Neuronal stem cell (in vitro differentiated cells): ENCODE measurements at regions not wholly inside any gene's neighbourhood (a gene's known extent, or its start where the extent isn't known, plus 50 kb on each side); places are given as distances from the start of the nearest gene placed in this dataset.

ENCODE experiments used
- DNase-seq: peaks from one replicate; pipeline ENCODE4 v3.0.0-alpha.2; 2013; ENCODE audit warnings: low spot score
- H2AFZ ChIP-seq: one replicate; pipeline ENCODE4 v1.6.1; 2013; ENCODE audit warnings: mild to moderate bottlenecking, low read length, inconsistent platforms
- H2AK5ac ChIP-seq: 2 replicates; pipeline ENCODE4 v1.6.1; 2013; ENCODE audit warnings: low read depth, mild to moderate bottlenecking, inconsistent platforms, low read length, moderate library complexity, mixed read lengths
- H2BK120ac ChIP-seq: 2 replicates; pipeline ENCODE4 v1.6.1; 2013; ENCODE audit warnings: low read depth, mild to moderate bottlenecking, inconsistent platforms, low read length, moderate library complexity, mixed read lengths
- H2BK12ac ChIP-seq: one replicate; pipeline ENCODE4 v1.6.1; 2013; ENCODE audit warnings: low read length, inconsistent platforms
- H2BK15ac ChIP-seq: 2 replicates; pipeline ENCODE4 v1.6.1; 2013; ENCODE audit warnings: mild to moderate bottlenecking, low read length, inconsistent platforms, mixed read lengths
- H2BK5ac ChIP-seq: one replicate; pipeline ENCODE4 v1.6.1; 2013; ENCODE audit warnings: inconsistent platforms, mild to moderate bottlenecking, low read length, moderate library complexity
- H3K14ac ChIP-seq: one replicate; pipeline ENCODE4 v1.6.1; 2013; ENCODE audit warnings: low read length, inconsistent platforms
- H3K18ac ChIP-seq: 2 replicates; pipeline ENCODE4 v1.6.1; 2013; ENCODE audit warnings: low read length, inconsistent platforms
- H3K23ac ChIP-seq: 2 replicates; pipeline ENCODE4 v1.6.1; 2013; ENCODE audit warnings: low read depth, mild to moderate bottlenecking, mixed read lengths, low read length, inconsistent platforms; ENCODE audit not compliant: poor library complexity
- H3K27ac ChIP-seq: replicated peaks from 3 replicates; pipeline ENCODE4 v1.5.1; 2013; ENCODE audit warnings: low read length, inconsistent platforms
- H3K27me3 ChIP-seq, 3 experiments: 2 replicates each; pipeline ENCODE4 v1.6.1; 2013; ENCODE audit warnings: low read length in 3 of 3, mild to moderate bottlenecking in 2 of 3, inconsistent platforms in 1 of 3, low read depth in 1 of 3, mixed read lengths in 1 of 3, moderate library complexity in 1 of 3; ENCODE audit not compliant: control insufficient read depth in 3 of 3, insufficient read depth in 3 of 3
- H3K36me3 ChIP-seq, 2 donors: replicated peaks in 1 of 2; 2 replicates each; pipeline ENCODE4 v1.6.1; 2013; ENCODE audit warnings: low read length in 2 of 2; ENCODE audit not compliant: control insufficient read depth in 2 of 2, insufficient read depth in 2 of 2
- H3K4ac ChIP-seq: 2 replicates; pipeline ENCODE4 v1.6.1; 2013; ENCODE audit warnings: inconsistent platforms, mild to moderate bottlenecking, low read length, moderate library complexity
- H3K4me1 ChIP-seq, 2 donors: 1 replicate in 1 of 2; 2 replicates in 1 of 2; pipeline ENCODE4 v1.6.1; 2013; ENCODE audit warnings: low read length in 2 of 2, low read depth in 1 of 2; ENCODE audit not compliant: control insufficient read depth in 2 of 2, insufficient read depth in 1 of 2
- H3K4me2 ChIP-seq: one replicate; pipeline ENCODE4 v1.6.1; 2013; ENCODE audit warnings: mild to moderate bottlenecking, low read length, inconsistent platforms; ENCODE audit not compliant: insufficient read depth, poor library complexity, severe bottlenecking
- H3K4me3 ChIP-seq, 2 donors: 2 replicates each; pipeline ENCODE4 v1.5.1; 2013; ENCODE audit warnings: low read length in 2 of 2, mild to moderate bottlenecking in 2 of 2, inconsistent platforms in 1 of 2, moderate library complexity in 1 of 2
- H3K79me1 ChIP-seq: one replicate; pipeline ENCODE4 v1.6.1; 2013; ENCODE audit warnings: low read depth, mild to moderate bottlenecking, inconsistent platforms, low read length, moderate library complexity
- H3K9ac ChIP-seq: one replicate; pipeline ENCODE4 v1.6.1; 2013; ENCODE audit warnings: mild to moderate bottlenecking, low read depth, low read length, inconsistent platforms; ENCODE audit not compliant: poor library complexity
- H3K9me3 ChIP-seq, 2 donors: replicated peaks in 1 of 2; 2 replicates each; pipeline versions ENCODE3 to v1.6.1; 2013; ENCODE audit warnings: low read length in 2 of 2, mild to moderate bottlenecking in 2 of 2, inconsistent platforms in 1 of 2, low read depth in 1 of 2, mixed read lengths in 1 of 2, moderate library complexity in 1 of 2; ENCODE audit not compliant: control insufficient read depth in 2 of 2, insufficient read depth in 1 of 2
- H4K8ac ChIP-seq: one replicate; pipeline ENCODE4 v1.6.1; 2013; ENCODE audit warnings: low read depth, mild to moderate bottlenecking, inconsistent platforms, low read length, moderate library complexity
- H4K91ac ChIP-seq: one replicate; pipeline ENCODE4 v1.6.1; 2013; ENCODE audit warnings: low read length, low read depth, mild to moderate bottlenecking, inconsistent platforms; ENCODE audit not compliant: poor library complexity
- WGBS, 2 donors: extraction: QIAGEN DNeasy Blood & Tissue Kit; methylation state at CpG; one replicate each; pipeline ENCODE4 v1.1.7; 2013; ENCODE audit warnings: missing lambda C conversion rate in 2 of 2, mixed read lengths in 1 of 2; ENCODE audit not compliant: insufficient read length in 2 of 2, insufficient replicate concordance in 1 of 2; ENCODE audit errors: extremely low coverage in 2 of 2; 5-methylcytosine and 5-hydroxymethylcytosine counted together

DNA sequence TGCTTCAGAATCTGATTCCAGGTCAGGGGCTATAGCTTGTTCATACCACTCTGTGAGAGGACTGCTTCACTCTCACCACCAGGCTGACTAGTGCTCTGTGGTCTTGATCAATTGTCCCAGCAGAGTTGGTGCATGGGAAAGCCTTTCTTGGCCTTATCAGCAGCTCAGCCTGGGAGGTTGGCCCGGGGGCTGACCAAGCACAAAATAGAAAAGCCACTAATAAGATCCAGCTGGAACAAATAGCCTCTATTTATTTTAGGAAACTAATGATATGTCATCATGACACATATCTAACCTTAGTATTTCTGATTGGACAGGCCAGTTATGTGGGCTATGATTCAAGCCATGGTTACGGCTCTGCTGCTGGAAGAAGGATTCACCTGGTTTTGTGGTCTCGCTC is 134.2 kb downstream of the GDAP2 start:
- H3K4ac ChIP-seq, result no peak overlapping the region
- H2BK12ac ChIP-seq, result no peak overlapping the region
- no peaks in the 10 kb centered on the region for H3K4me1 ChIP-seq
- H2BK5ac ChIP-seq, result no peak overlapping the region
- H4K8ac ChIP-seq, result no peak overlapping the region
- no peaks in the 10 kb centered on the region for H3K9me3 ChIP-seq
- H2BK120ac ChIP-seq, result no peak overlapping the region
- H3K79me1 ChIP-seq, result no peaks in the 10 kb centered on the region
- no peak overlapping the region for H4K91ac ChIP-seq
- DNase-seq, result no peak
- no peaks in the 10 kb centered on the region for H3K36me3 ChIP-seq
- H2AFZ ChIP-seq, result no peak overlapping the region
- no peak overlapping the region for H3K18ac ChIP-seq
- WGBS, 2 donors, result no CpG with 5 or more reads among the region's 3 CpGs
- no peak overlapping the region for H3K23ac ChIP-seq
- H3K4me3 ChIP-seq, result no peak overlapping the region
- H3K9ac ChIP-seq, result no peak overlapping the region
- H3K27me3 ChIP-seq, result no peaks in the 10 kb centered on the region
- H3K14ac ChIP-seq, result no peak overlapping the region
- no peak overlapping the region for H3K4me2 ChIP-seq
- H2BK15ac ChIP-seq, result no peak overlapping the region
- no peak overlapping the region for H2AK5ac ChIP-seq
- no peak overlapping the region for H3K27ac ChIP-seq

GRCh38 chr1:117795792-117796191 is 133.6 kb downstream of the GDAP2 start:
- H3K27ac ChIP-seq, result no peak overlapping the region
- H3K4me3 ChIP-seq, result no peak overlapping the region
- H3K79me1 ChIP-seq, result no peaks in the 10 kb centered on the region
- no peak for DNase-seq
- no CpG with 5 or more reads among the region's 5 CpGs for WGBS, 2 donors
- H3K9ac ChIP-seq, result no peak overlapping the region
- H2BK5ac ChIP-seq, result no peak overlapping the region
- H3K4me2 ChIP-seq, result no peak overlapping the region
- H3K23ac ChIP-seq, result no peak overlapping the region
- H3K18ac ChIP-seq, result no peak overlapping the region
- no peaks in the 10 kb centered on the region for H3K4me1 ChIP-seq
- no peaks in the 10 kb centered on the region for H3K27me3 ChIP-seq
- H3K9me3 ChIP-seq, result no peaks in the 10 kb centered on the region
- H3K14ac ChIP-seq, result no peak overlapping the region
- no peak overlapping the region for H2AFZ ChIP-seq
- no peaks in the 10 kb centered on the region for H3K36me3 ChIP-seq
- no peak overlapping the region for H2BK15ac ChIP-seq
- no peak overlapping the region for H2BK12ac ChIP-seq
- H4K91ac ChIP-seq, result no peak overlapping the region
- H2BK120ac ChIP-seq, result no peak overlapping the region
- H3K4ac ChIP-seq, result no peak overlapping the region
- H2AK5ac ChIP-seq, result no peak overlapping the region
- H4K8ac ChIP-seq, result no peak overlapping the region

DNA sequence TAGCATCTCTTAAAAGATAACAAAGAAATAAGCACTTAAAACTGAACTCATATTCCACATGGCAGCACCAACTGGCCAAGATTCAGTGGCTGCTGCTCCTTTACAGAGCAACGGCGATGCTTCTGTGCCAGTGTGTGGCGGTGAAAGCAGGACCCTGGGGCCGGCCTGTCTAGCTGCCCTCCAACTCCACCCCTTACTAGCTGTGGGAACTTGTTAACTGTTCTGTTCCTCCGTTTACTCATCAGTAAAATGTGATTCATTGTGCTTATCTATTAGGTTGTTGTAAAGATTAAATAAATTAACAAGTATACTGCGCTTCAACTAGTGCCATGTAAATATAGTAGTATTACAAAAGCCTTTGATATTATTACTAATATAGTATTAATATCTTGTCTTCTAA is 133.2 kb downstream of the GDAP2 start:
- H3K23ac ChIP-seq, result no peak overlapping the region
- no peak overlapping the region for H3K4me2 ChIP-seq
- no peak overlapping the region for H3K14ac ChIP-seq
- DNase-seq, result no peak
- no peak overlapping the region for H4K8ac ChIP-seq
- no peak overlapping the region for H2BK15ac ChIP-seq
- no peak overlapping the region for H2AFZ ChIP-seq
- no peaks in the 10 kb centered on the region for H3K9me3 ChIP-seq
- H3K9ac ChIP-seq, result no peak overlapping the region
- no peaks in the 10 kb centered on the region for H3K4me1 ChIP-seq
- no CpG with 5 or more reads among the region's 6 CpGs for WGBS, 2 donors
- no peak overlapping the region for H3K4ac ChIP-seq
- H2BK12ac ChIP-seq, result no peak overlapping the region
- H2BK5ac ChIP-seq, result no peak overlapping the region
- no peaks in the 10 kb centered on the region for H3K27me3 ChIP-seq
- no peaks in the 10 kb centered on the region for H3K36me3 ChIP-seq
- no peak overlapping the region for H3K18ac ChIP-seq
- H3K27ac ChIP-seq, result no peak overlapping the region
- no peak overlapping the region for H2BK120ac ChIP-seq
- H4K91ac ChIP-seq, result no peak overlapping the region
- no peak overlapping the region for H3K4me3 ChIP-seq
- no peak overlapping the region for H2AK5ac ChIP-seq
- no peaks in the 10 kb centered on the region for H3K79me1 ChIP-seq

GRCh38 chr1:117798550-117798949 is 130.9 kb downstream of the GDAP2 start:
- Histone ChIP-seq H2BK5ac (no peak overlapping the region), H2AK5ac (no peak overlapping the region), H2BK120ac (no peak overlapping the region), H3K18ac (no peak overlapping the region), H4K8ac (no peak overlapping the region), H3K27me3 (no peaks in the 10 kb centered on the region), H3K4me3 (no peak overlapping the region), H2BK12ac (no peak overlapping the region), H3K27ac (no peak overlapping the region), H3K9me3 (no peaks in the 10 kb centered on the region), H3K4ac (no peak overlapping the region), H3K4me1 (peaks cover 0 to 3% of the 10 kb centered on the region in 2 donors), H3K4me2 (no peak overlapping the region), H4K91ac (no peak overlapping the region), H3K36me3 (no peaks in the 10 kb centered on the region), H2BK15ac (no peak overlapping the region), H2AFZ (no peak overlapping the region), H3K9ac (no peak overlapping the region), H3K79me1 (no peaks in the 10 kb centered on the region), H3K23ac (no peak overlapping the region), H3K14ac (no peak overlapping the region)
- no peak for DNase-seq
- WGBS, 2 donors, result no CpG with 5 or more reads among the region's 4 CpGs
